T-cell (primary cell): ENCODE measurements at regions not wholly inside any gene's neighbourhood (a gene's known extent, or its start where the extent isn't known, plus 50 kb on each side); places are given as distances from the start of the nearest gene placed in this dataset.
A peak's percentile ranks its signal among the peaks of the same experiment; 100 is the strongest.

Experiments
- ATAC-seq, 4 experiments: fragments of 200-7000 bp in 3 of 4; fragments of 150-1000 bp in 1 of 4; cut with Tn5 transposase; replicated peaks in 1 of 4; 1 replicate in 3 of 4; 2 replicates in 1 of 4; pipeline ENCODE4 v1.10.0; 2021; ENCODE audit warnings: moderate library complexity in 3 of 4, mild to moderate bottlenecking in 2 of 4, moderate number of reproducible peaks in 1 of 4
- CTCF ChIA-PET, 2 donors: fragments of 300-600 bp; sonication (Branson Sonifier 250); formaldehyde crosslinking; loops; one replicate each; lab custom pipeline; 2022; ENCODE audit warnings: antibody characterized with exemption in 2 of 2; lab: Charles Lee
- POLR2A ChIA-PET, 2 donors: fragments of 300-600 bp; sonication (Branson Sonifier 250); formaldehyde crosslinking; loops; one replicate each; lab custom pipeline; 2022; ENCODE audit warnings: antibody characterized with exemption in 2 of 2; lab: Charles Lee
- DNase-seq, 35 experiments: peaks; one replicate each; pipeline versions ENCODE4 v3.0.0 to v3.0.0-alpha.2; 2013 to 2023
- H3K27ac ChIP-seq: one replicate; pipeline ENCODE4 v1.5.1; 2013; ENCODE audit warnings: low read length
- H3K27me3 ChIP-seq, 2 experiments: replicated peaks in 1 of 2; 1 replicate in 1 of 2; 2 replicates in 1 of 2; pipeline versions ENCODE4 v1.6.1 to v1.7.0; 2013; ENCODE audit warnings: low read length in 1 of 2, mixed read lengths in 1 of 2; ENCODE audit not compliant: control insufficient read depth in 2 of 2, insufficient read depth in 2 of 2; ENCODE audit errors: extremely low read depth in 1 of 2
- H3K36me3 ChIP-seq, 2 donors: 1 replicate in 1 of 2; 2 replicates in 1 of 2; pipeline versions ENCODE4 v1.6.1 to v1.7.0; 2013; ENCODE audit warnings: low read length in 1 of 2; ENCODE audit not compliant: control insufficient read depth in 2 of 2, insufficient read depth in 1 of 2; ENCODE audit errors: extremely low read depth in 1 of 2
- H3K4me1 ChIP-seq, 2 experiments: 1 replicate in 1 of 2; 2 replicates in 1 of 2; pipeline versions ENCODE4 v1.6.1 to v1.7.0; 2013; ENCODE audit warnings: low read length in 2 of 2, mixed read lengths in 1 of 2; ENCODE audit not compliant: insufficient read depth in 2 of 2, control insufficient read depth in 1 of 2; ENCODE audit errors: extremely low read depth in 1 of 2
- H3K4me3 ChIP-seq, 2 donors: 1 replicate in 1 of 2; 2 replicates in 1 of 2; pipeline versions ENCODE4 v1.5.1 to v1.7.0; 2013; ENCODE audit warnings: mild to moderate bottlenecking in 2 of 2, low read length in 1 of 2, moderate library complexity in 1 of 2; ENCODE audit not compliant: control insufficient read depth in 1 of 2; ENCODE audit errors: extremely low read depth in 1 of 2
- H3K9me3 ChIP-seq: 2 replicates; pipeline ENCODE4 v1.7.0; 2013
- H3K27ac Mint-ChIP-seq, 2 donors: one replicate each; pipeline ENCODE4 v1.8.0; 2020 to 2021; ENCODE audit warnings: mild to moderate bottlenecking in 2 of 2, mixed read lengths in 2 of 2
- H3K27me3 Mint-ChIP-seq, 2 donors: one replicate each; pipeline ENCODE4 v1.8.0; 2021 to 2022; ENCODE audit warnings: mixed read lengths in 2 of 2
- H3K36me3 Mint-ChIP-seq: one replicate; pipeline ENCODE4 v1.8.0; 2021; ENCODE audit warnings: mixed read lengths
- H3K4me1 Mint-ChIP-seq, 3 donors: one replicate each; pipeline ENCODE4 v1.8.0; 2020 to 2022; ENCODE audit warnings: mixed read lengths in 3 of 3, mild to moderate bottlenecking in 1 of 3
- H3K4me3 Mint-ChIP-seq, 3 donors: one replicate each; pipeline ENCODE4 v1.8.0; 2020 to 2022; ENCODE audit warnings: mild to moderate bottlenecking in 3 of 3, mixed read lengths in 3 of 3, moderate library complexity in 3 of 3
- H3K9me3 Mint-ChIP-seq, 3 donors: one replicate each; pipeline ENCODE4 v1.8.0; 2020 to 2022; ENCODE audit warnings: mixed read lengths in 3 of 3
- WGBS: methylation state at CpG from one replicate; pipeline ENCODE4 v1.1.5; 2013; ENCODE audit warnings: missing lambda C conversion rate; ENCODE audit not compliant: insufficient coverage; 5-methylcytosine and 5-hydroxymethylcytosine counted together

DNA sequence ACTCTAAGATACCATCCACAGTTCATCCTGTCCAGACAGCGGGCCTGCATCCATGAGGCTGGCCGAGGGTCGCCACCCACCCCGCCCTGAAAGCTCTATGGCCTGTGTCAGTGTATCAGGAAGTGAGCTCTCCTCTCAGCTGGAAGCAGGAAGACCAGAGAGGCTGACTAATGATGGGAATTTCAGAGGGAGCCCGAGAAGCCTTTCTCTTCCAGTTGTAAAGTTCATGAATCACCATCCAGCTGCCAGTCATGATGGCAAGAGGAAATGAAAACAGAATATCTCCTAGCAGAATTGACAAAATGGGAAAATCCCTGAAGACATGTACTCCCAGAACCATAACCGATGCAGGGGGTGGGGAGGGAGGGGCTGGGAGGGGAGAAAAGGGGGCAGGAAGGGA lies 109.6 kb upstream of the RPS6KA2 start:
- H3K9me3 Mint-ChIP-seq = no peaks in the 10 kb centered on the region
- no peak overlapping the region for H3K4me3 Mint-ChIP-seq
- no peaks in the 10 kb centered on the region for H3K4me1 ChIP-seq
- WGBS = 73% methylated on average over 6 of the region's 6 CpGs
- peaks cover 0 to 2% of the 10 kb centered on the region in 2 donors for H3K27me3 Mint-ChIP-seq
- H3K4me3 ChIP-seq = no peak overlapping the region
- H3K27ac Mint-ChIP-seq = no peak overlapping the region
- CTCF ChIA-PET = no interaction called here
- H3K4me1 Mint-ChIP-seq = peaks cover 0 to 2% (median 0%) of the 10 kb centered on the region in 3 donors
- no peak for ATAC-seq
- POLR2A ChIA-PET = no interaction called here
- DNase-seq = no peak
- no peaks in the 10 kb centered on the region for H3K9me3 ChIP-seq
- H3K27ac ChIP-seq = no peak overlapping the region
- no peaks in the 10 kb centered on the region for H3K27me3 ChIP-seq
- no peaks in the 10 kb centered on the region for H3K36me3 ChIP-seq
- no peaks in the 10 kb centered on the region for H3K36me3 Mint-ChIP-seq

- CTCF ChIA-PET = no interaction called here
Observed at GRCh38 chr6:166733900-166734299, 106.8 kb upstream of the RPS6KA2 start.

DNA sequence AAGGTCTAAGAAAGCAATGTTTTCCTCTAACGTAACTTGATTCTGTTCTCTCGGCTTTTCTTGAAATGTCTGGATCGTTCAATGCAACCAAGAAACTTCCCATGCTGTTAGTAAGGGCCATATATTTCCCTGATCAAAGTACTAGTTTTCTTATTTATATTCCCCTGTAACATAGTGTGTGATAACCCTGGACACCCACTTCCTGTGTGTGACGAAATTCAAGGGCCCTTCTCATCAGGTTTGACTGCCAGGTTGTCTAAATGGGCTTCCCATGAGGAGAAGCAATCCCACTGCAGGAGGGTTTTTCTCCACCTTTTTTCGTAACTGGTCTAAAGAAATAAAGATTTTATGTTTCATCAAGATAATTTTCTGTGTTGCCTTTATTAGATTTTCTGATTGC lies 102.6 kb upstream of the RPS6KA2 start:
- H3K36me3 ChIP-seq = no peaks in the 10 kb centered on the region
- WGBS = no CpG with 5 or more reads among the region's 5 CpGs
- ATAC-seq = peak in 3 of 4 experiments; percentile 48 to 56 (median 56)
- CTCF ChIA-PET = no interaction called here
- Mint-ChIP-seq H3K4me1 (peaks cover 6 to 10% (median 7%) of the 10 kb centered on the region in 3 donors), H3K4me3 (no peak overlapping the region), H3K9me3 (no peaks in the 10 kb centered on the region), H3K36me3 (no peaks in the 10 kb centered on the region), H3K27me3 (no peaks in the 10 kb centered on the region), H3K27ac (no peak overlapping the region)
- H3K27ac ChIP-seq = no peak overlapping the region
- POLR2A ChIA-PET = no interaction called here
- peaks cover 4 to 5% of the 10 kb centered on the region in 2 experiments for H3K4me1 ChIP-seq
- H3K4me3 ChIP-seq = no peak overlapping the region
- peaks cover 0 to 6% of the 10 kb centered on the region in 2 experiments for H3K27me3 ChIP-seq
- DNase-seq = peak in 1 of 35 experiments; percentile 11
- no peaks in the 10 kb centered on the region for H3K9me3 ChIP-seq

More at GRCh38 chr6:166733900-166734299, 106.8 kb upstream of the RPS6KA2 start:
- H3K4me1 Mint-ChIP-seq = peaks cover 6 to 9% (median 7%) of the 10 kb centered on the region in 3 donors
- peaks cover 3 to 4% of the 10 kb centered on the region in 2 experiments for H3K4me1 ChIP-seq
- no peaks in the 10 kb centered on the region for H3K27me3 ChIP-seq
- no peaks in the 10 kb centered on the region for H3K36me3 Mint-ChIP-seq
- H3K27me3 Mint-ChIP-seq = no peaks in the 10 kb centered on the region
- WGBS = no CpG with 5 or more reads among the region's 4 CpGs
- H3K4me3 ChIP-seq = no peak overlapping the region
- no peaks in the 10 kb centered on the region for H3K36me3 ChIP-seq
- no peak overlapping the region for H3K27ac Mint-ChIP-seq
- no peak for DNase-seq
- POLR2A ChIA-PET = no interaction called here
- H3K27ac ChIP-seq = no peak overlapping the region
- ATAC-seq = no peak
- no peaks in the 10 kb centered on the region for H3K9me3 Mint-ChIP-seq
- H3K9me3 ChIP-seq = no peaks in the 10 kb centered on the region
- no peak overlapping the region for H3K4me3 Mint-ChIP-seq

- no peaks in the 10 kb centered on the region for H3K36me3 Mint-ChIP-seq
- whole genome bisulfite sequencing = 37% methylated on average over 5 of the region's 7 CpGs
- H3K27me3 ChIP-seq = peaks cover 0 to 6% of the 10 kb centered on the region in 2 experiments
- no peak overlapping the region for H3K4me3 ChIP-seq
- ChIA-PET POLR2A (no interaction called here), CTCF (no interaction called here)
- no peaks in the 10 kb centered on the region for H3K27me3 Mint-ChIP-seq
- H3K9me3 Mint-ChIP-seq = no peaks in the 10 kb centered on the region
- H3K4me3 Mint-ChIP-seq = no peak overlapping the region
- no peak overlapping the region for H3K27ac ChIP-seq
- H3K4me1 ChIP-seq = peaks cover 4 to 5% of the 10 kb centered on the region in 2 experiments
- H3K9me3 ChIP-seq = no peaks in the 10 kb centered on the region
- peak in 1 of 4 experiments; percentile 32 for ATAC-seq
- no peak overlapping the region for H3K27ac Mint-ChIP-seq
- no peak for DNase-seq
- H3K4me1 Mint-ChIP-seq = peaks cover 6 to 10% (median 7%) of the 10 kb centered on the region in 3 donors
- no peaks in the 10 kb centered on the region for H3K36me3 ChIP-seq
Observed at GRCh38 chr6:166728884-166729530, 102.0 kb upstream of the RPS6KA2 start.

DNA sequence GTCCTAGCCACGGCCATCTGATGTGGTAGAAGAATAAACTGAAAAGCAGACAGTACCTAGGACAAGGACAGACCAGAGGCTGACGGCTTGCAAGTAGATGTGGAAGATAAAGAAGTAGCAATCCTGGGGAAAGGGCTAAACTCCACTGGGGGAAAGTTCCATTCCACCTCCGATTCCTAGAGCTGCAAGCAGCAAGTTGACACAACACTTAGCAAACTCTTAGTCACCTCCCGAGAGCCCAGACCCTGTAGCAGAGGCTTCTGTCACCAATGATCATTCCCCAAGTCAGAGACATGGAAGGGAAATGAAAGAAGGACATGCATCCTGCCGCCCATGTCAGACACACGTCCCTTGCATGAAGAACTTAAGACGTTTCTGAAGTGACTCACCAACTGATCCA lies 99.2 kb upstream of the RPS6KA2 start:
- ATAC-seq = no peak
- Mint-ChIP-seq H3K27me3 (no peaks in the 10 kb centered on the region), H3K4me1 (peaks cover 6 to 10% (median 7%) of the 10 kb centered on the region in 3 donors), H3K4me3 (no peak overlapping the region), H3K36me3 (no peaks in the 10 kb centered on the region), H3K9me3 (no peaks in the 10 kb centered on the region), H3K27ac (no peak overlapping the region)
- 75% methylated on average over 4 of the region's 7 CpGs for WGBS
- Histone ChIP-seq H3K36me3 (no peaks in the 10 kb centered on the region), H3K27ac (no peak overlapping the region), H3K4me1 (peaks cover 4 to 5% of the 10 kb centered on the region in 2 experiments), H3K4me3 (no peak overlapping the region), H3K9me3 (no peaks in the 10 kb centered on the region), H3K27me3 (peaks cover 0 to 13% of the 10 kb centered on the region in 2 experiments)
- no peak for DNase-seq
- ChIA-PET POLR2A (no interaction called here), CTCF (no interaction called here)

DNA sequence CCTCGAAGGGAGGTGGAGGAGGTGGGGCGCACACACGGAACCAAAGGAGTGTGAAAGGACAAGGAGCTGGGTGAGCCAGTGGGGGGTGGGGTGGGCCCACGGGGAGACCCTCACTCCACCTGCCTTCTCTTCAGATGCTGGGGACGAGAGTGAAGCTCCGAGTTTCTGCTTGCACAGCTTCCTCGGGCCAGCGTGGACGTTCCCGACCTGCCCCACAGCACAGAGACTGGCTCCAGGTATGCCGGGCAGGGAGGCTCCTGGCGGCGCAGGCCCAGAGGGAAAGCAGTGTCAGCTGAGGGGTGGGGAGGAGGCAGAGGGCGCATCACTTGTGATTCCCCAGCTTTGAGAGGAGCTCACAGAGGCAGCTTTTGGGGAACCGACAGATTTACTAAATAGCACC lies 98.5 kb upstream of the RPS6KA2 start:
- peaks cover 4 to 5% of the 10 kb centered on the region in 2 experiments for H3K4me1 ChIP-seq
- no peak overlapping the region for H3K27ac ChIP-seq
- Mint-ChIP-seq H3K36me3 (no peaks in the 10 kb centered on the region), H3K4me3 (no peak overlapping the region), H3K27me3 (no peaks in the 10 kb centered on the region), H3K27ac (no peak overlapping the region), H3K4me1 (peaks cover 6 to 10% (median 7%) of the 10 kb centered on the region in 3 donors), H3K9me3 (no peaks in the 10 kb centered on the region)
- no peaks in the 10 kb centered on the region for H3K36me3 ChIP-seq
- H3K9me3 ChIP-seq = no peaks in the 10 kb centered on the region
- DNase-seq = no peak
- peaks cover 0 to 13% of the 10 kb centered on the region in 2 experiments for H3K27me3 ChIP-seq
- H3K4me3 ChIP-seq = no peak overlapping the region
- 97% methylated on average over 10 of the region's 15 CpGs for WGBS
- POLR2A ChIA-PET = no interaction called here
- CTCF ChIA-PET = no interaction called here
- ATAC-seq = no peak
